Lung (tissue), 11 donors: ENCODE measurements at regions not wholly inside any gene's neighbourhood (a gene's known extent, or its start where the extent isn't known, plus 50 kb on each side); places are given as distances from the start of the nearest gene placed in this dataset.

Source experiments
- ATAC-seq: fragments of 200-7000 bp; cut with Tn5 transposase; one replicate; pipeline ENCODE4 v1.9.1; 2020; ENCODE audit warnings: moderate number of reproducible peaks; ENCODE audit not compliant: insufficient read depth, low FRiP score
- DNase-seq, 3 donors: peaks; one replicate each; pipeline ENCODE4 v3.0.0-alpha.2; 2013 to 2017
- H3K27ac ChIP-seq, 2 donors: one replicate each; pipeline ENCODE4 v1.5.1; 2013; ENCODE audit warnings: mild to moderate bottlenecking in 2 of 2, moderate library complexity in 2 of 2, control low read depth in 1 of 2, inconsistent platforms in 1 of 2, low read depth in 1 of 2, low read length in 1 of 2
- H3K27me3 ChIP-seq, 3 donors: one replicate each; pipeline ENCODE4 v1.5.1; 2013; ENCODE audit warnings: low read length in 2 of 3; ENCODE audit not compliant: control insufficient read depth in 3 of 3, insufficient read depth in 3 of 3
- H3K36me3 ChIP-seq, 4 donors: one replicate each; pipeline ENCODE4 v1.5.1; 2013; ENCODE audit warnings: low read length in 4 of 4, mild to moderate bottlenecking in 1 of 4, moderate library complexity in 1 of 4; ENCODE audit not compliant: control insufficient read depth in 4 of 4, insufficient read depth in 4 of 4
- H3K4me1 ChIP-seq, 5 donors: one replicate each; pipeline ENCODE4 v1.5.1; 2013; ENCODE audit warnings: low read length in 5 of 5, mild to moderate bottlenecking in 2 of 5, moderate library complexity in 1 of 5; ENCODE audit not compliant: control insufficient read depth in 5 of 5, insufficient read depth in 5 of 5
- H3K4me3 ChIP-seq: one replicate; pipeline ENCODE4 v1.5.1; 2013; ENCODE audit warnings: mild to moderate bottlenecking, control low read depth, moderate library complexity
- H3K9ac ChIP-seq, 2 donors: one replicate each; pipeline ENCODE4 v1.5.1; 2013; ENCODE audit warnings: low read length in 2 of 2, control low read depth in 1 of 2; ENCODE audit not compliant: insufficient read depth in 1 of 2
- H3K9me3 ChIP-seq, 4 donors: one replicate each; pipeline ENCODE4 v1.5.1; 2013; ENCODE audit warnings: low read length in 3 of 4, mild to moderate bottlenecking in 1 of 4, moderate library complexity in 1 of 4; ENCODE audit not compliant: control insufficient read depth in 4 of 4, insufficient read depth in 3 of 4
- WGBS, 2 donors: extraction: QIAGEN DNeasy Blood & Tissue Kit; methylation state at CpG; one replicate each; pipeline ENCODE4 v1.1.7; 2013; 5-methylcytosine and 5-hydroxymethylcytosine counted together
- TF ChIP-seq, protein P1 (sequence below): IDR thresholded peaks from 2 replicates; pipeline ENCODE4 v1.5.1; 2012; ENCODE audit warnings: mild to moderate bottlenecking; ENCODE audit errors: control extremely low read depth, extremely low read depth
- donor health status: control.
- donor health status: control.
- donor health status: Bipolar disorder and iron deficiency.
- donor health status: healthy.
- donor health status: DM: yes; HTN: yes; CAD: no.

DNA sequence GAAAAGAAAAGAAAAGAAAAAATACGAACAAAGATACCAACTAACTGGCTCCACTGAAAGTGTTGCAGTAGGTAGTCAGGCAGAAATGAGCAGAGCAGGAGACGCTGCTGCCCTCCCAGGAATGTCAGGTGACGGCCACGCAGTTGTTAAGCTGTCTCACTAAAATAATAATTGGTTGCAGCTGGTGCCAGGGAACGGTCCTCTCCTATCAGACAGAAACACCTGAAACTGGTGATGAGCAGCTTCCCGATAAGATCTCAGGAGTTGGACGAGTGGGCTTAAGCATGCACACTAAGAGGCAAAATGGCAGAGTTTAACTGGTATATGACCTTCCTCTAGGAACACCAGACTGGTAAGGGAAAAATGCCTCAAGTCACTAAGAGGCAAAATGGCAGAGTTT is 611.1 kb downstream of the ZEB2 start:
- DNase-seq, result no peak
- H3K36me3 ChIP-seq, result no peaks in the 10 kb centered on the region
- no peaks in the 10 kb centered on the region for H3K9me3 ChIP-seq
- H3K4me3 ChIP-seq, result no peak overlapping the region
- WGBS, 2 donors, result 93 to 94% methylated on average over 7 of the region's 7 CpGs
- no peak overlapping the region for H3K9ac ChIP-seq
- TF ChIP-seq, protein P1, sequence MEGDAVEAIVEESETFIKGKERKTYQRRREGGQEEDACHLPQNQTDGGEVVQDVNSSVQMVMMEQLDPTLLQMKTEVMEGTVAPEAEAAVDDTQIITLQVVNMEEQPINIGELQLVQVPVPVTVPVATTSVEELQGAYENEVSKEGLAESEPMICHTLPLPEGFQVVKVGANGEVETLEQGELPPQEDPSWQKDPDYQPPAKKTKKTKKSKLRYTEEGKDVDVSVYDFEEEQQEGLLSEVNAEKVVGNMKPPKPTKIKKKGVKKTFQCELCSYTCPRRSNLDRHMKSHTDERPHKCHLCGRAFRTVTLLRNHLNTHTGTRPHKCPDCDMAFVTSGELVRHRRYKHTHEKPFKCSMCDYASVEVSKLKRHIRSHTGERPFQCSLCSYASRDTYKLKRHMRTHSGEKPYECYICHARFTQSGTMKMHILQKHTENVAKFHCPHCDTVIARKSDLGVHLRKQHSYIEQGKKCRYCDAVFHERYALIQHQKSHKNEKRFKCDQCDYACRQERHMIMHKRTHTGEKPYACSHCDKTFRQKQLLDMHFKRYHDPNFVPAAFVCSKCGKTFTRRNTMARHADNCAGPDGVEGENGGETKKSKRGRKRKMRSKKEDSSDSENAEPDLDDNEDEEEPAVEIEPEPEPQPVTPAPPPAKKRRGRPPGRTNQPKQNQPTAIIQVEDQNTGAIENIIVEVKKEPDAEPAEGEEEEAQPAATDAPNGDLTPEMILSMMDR, result no peak
- no peak overlapping the region for H3K27ac ChIP-seq
- peaks cover 0 to 11% (median 2%) of the 10 kb centered on the region in 5 donors for H3K4me1 ChIP-seq
- ATAC-seq, result no peak
- H3K27me3 ChIP-seq, result no peaks in the 10 kb centered on the region

GRCh38 chr2:143907801-143908200 is 612.1 kb downstream of the ZEB2 start:
- 95 to 96% methylated on average over 7 of the region's 7 CpGs for WGBS, 2 donors
- TF ChIP-seq, protein P1, result no peak
- Histone ChIP-seq H3K4me3 (no peak overlapping the region), H3K9me3 (no peaks in the 10 kb centered on the region), H3K9ac (no peak overlapping the region), H3K27ac (no peak overlapping the region), H3K36me3 (no peaks in the 10 kb centered on the region), H3K27me3 (no peaks in the 10 kb centered on the region), H3K4me1 (peaks cover 0 to 13% (median 2%) of the 10 kb centered on the region in 5 donors)
- ATAC-seq (no peak), DNase-seq (no peak)

- ATAC-seq, result no peak
- WGBS, 2 donors, result 94 to 96% methylated on average over 4 of the region's 4 CpGs
Measured at GRCh38 chr2:143906850-143907249, 613.1 kb downstream of the ZEB2 start.

More at GRCh38 chr2:143906850-143907249, 613.1 kb downstream of the ZEB2 start:
- Histone ChIP-seq H3K4me3 (no peak overlapping the region), H3K36me3 (no peaks in the 10 kb centered on the region), H3K9me3 (no peaks in the 10 kb centered on the region), H3K9ac (no peak overlapping the region), H3K27ac (no peak overlapping the region), H3K27me3 (no peaks in the 10 kb centered on the region), H3K4me1 (peaks cover 0 to 13% (median 2%) of the 10 kb centered on the region in 5 donors)
- TF ChIP-seq, protein P1, result no peak
- DNase-seq, result no peak
